ENCODE measurements at regions not wholly inside any gene's neighbourhood (a gene's known extent, or its start where the extent isn't known, plus 50 kb on each side); places are given as distances from the start of the nearest gene placed in this dataset.

DNA sequence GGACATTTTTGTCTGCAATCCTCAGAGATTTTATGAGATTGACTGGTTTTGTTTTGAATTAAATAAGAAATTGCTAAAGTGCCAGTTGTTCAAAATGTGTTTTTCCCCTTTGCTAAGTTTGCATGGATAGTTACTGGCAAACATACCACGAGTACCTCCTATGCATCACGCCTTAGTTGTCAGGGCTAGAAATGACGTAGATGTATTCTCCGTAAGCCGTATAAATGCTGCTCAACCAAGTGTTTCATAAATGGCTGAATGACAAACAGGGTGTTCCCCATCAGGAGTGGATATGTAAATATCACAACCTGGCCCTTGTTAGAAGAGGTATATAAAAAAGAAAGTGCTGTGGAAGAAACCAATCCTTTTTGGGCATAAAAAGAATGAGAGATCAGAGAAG, 341.1 kb upstream of the ZFP64 start:
- H3K27me3 Mint-ChIP-seq (ENCODE audit: insufficient read depth, unreplicated experiment) = peaks cover 5% of the 10 kb centered on the region
- Histone ChIP-seq H3K9me3 (peaks cover 5% of the 10 kb centered on the region), H3K4me1 (no peaks in the 10 kb centered on the region), H3K36me3 (ENCODE audit: control insufficient read depth, insufficient read depth, low read length) (no peaks in the 10 kb centered on the region), H3K27me3 (replicated peaks; ENCODE audit: control insufficient read depth, insufficient read depth, low read length) (no peaks in the 10 kb centered on the region; the same call in 1 of the 2 replicates), H3K4me3 (ENCODE audit: low read depth, low read length) (no peak overlapping the region)
- POLR2A ChIA-PET = no interaction called here
- TF ChIP-seq, protein P1, sequence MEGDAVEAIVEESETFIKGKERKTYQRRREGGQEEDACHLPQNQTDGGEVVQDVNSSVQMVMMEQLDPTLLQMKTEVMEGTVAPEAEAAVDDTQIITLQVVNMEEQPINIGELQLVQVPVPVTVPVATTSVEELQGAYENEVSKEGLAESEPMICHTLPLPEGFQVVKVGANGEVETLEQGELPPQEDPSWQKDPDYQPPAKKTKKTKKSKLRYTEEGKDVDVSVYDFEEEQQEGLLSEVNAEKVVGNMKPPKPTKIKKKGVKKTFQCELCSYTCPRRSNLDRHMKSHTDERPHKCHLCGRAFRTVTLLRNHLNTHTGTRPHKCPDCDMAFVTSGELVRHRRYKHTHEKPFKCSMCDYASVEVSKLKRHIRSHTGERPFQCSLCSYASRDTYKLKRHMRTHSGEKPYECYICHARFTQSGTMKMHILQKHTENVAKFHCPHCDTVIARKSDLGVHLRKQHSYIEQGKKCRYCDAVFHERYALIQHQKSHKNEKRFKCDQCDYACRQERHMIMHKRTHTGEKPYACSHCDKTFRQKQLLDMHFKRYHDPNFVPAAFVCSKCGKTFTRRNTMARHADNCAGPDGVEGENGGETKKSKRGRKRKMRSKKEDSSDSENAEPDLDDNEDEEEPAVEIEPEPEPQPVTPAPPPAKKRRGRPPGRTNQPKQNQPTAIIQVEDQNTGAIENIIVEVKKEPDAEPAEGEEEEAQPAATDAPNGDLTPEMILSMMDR (IDR thresholded peaks at IDR 0.05; ENCODE audit: insufficient read depth in 1 of 2, low read depth in 1 of 2, low read length in 1 of 2, severe bottlenecking in 1 of 2, unreplicated experiment in 1 of 2) = no peak
- CTCF ChIA-PET = no interaction called here
- H3K4me1 Mint-ChIP-seq (ENCODE audit: low read depth, unreplicated experiment) = no peaks in the 10 kb centered on the region
- H3K36me3 Mint-ChIP-seq (ENCODE audit: insufficient read depth, unreplicated experiment) = no peaks in the 10 kb centered on the region
- DNase-seq = no peak
- intact Hi-C loops (cut with micrococcal nuclease; ENCODE audit: unreplicated experiment) = no loop called here
- H3K9me3 Mint-ChIP-seq (ENCODE audit: unreplicated experiment) = peaks cover 11% of the 10 kb centered on the region
- no peak overlapping the region for H3K27ac Mint-ChIP-seq (ENCODE audit: unreplicated experiment)
- no TSS peak for BruUV-seq (replicated peaks)
- no peak overlapping the region for H3K4me3 Mint-ChIP-seq (ENCODE audit: unreplicated experiment)

DNA sequence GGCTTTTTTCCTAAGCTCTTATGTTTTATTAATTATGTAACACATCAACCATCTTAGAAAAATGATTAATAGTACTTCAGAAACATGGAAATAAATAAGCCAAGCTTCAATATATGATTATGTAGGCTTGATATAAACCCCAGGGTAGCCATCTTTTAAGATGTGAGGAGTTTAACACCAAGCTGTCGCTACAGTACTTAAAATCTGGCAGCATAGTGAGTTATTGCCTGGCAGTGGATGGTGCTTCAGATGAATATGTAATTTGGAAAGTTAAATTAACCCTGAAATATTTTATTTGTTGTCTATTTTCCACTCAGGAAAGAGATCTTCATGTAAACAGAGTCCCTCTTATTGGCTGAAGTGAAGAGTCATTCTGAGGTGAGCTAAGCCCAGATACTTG, 339.0 kb upstream of the ZFP64 start:
- Mint-ChIP-seq H3K27me3 (ENCODE audit: insufficient read depth, unreplicated experiment) (peaks cover 4% of the 10 kb centered on the region), H3K27ac (ENCODE audit: unreplicated experiment) (no peak overlapping the region), H3K9me3 (ENCODE audit: unreplicated experiment) (peaks cover 11% of the 10 kb centered on the region), H3K36me3 (ENCODE audit: insufficient read depth, unreplicated experiment) (no peaks in the 10 kb centered on the region), H3K4me1 (ENCODE audit: low read depth, unreplicated experiment) (no peaks in the 10 kb centered on the region), H3K4me3 (ENCODE audit: unreplicated experiment) (no peak overlapping the region)
- DNase-seq = no peak
- TF ChIP-seq, protein P1 (IDR thresholded peaks at IDR 0.05; ENCODE audit: insufficient read depth in 1 of 2, low read depth in 1 of 2, low read length in 1 of 2, severe bottlenecking in 1 of 2, unreplicated experiment in 1 of 2) = no peak
- no peaks in the 10 kb centered on the region for H3K36me3 ChIP-seq (ENCODE audit: control insufficient read depth, insufficient read depth, low read length)
- peaks cover 5% of the 10 kb centered on the region for H3K9me3 ChIP-seq
- H3K4me1 ChIP-seq = no peaks in the 10 kb centered on the region
- H3K27me3 ChIP-seq (replicated peaks; ENCODE audit: control insufficient read depth, insufficient read depth, low read length) = no peaks in the 10 kb centered on the region
- ChIA-PET POLR2A (no interaction called here), CTCF (no interaction called here)
- no peak overlapping the region for H3K4me3 ChIP-seq (ENCODE audit: low read depth, low read length)
- no TSS peak for BruUV-seq (replicated peaks)
- intact Hi-C loops (cut with micrococcal nuclease; ENCODE audit: unreplicated experiment) = no loop called here

DNA sequence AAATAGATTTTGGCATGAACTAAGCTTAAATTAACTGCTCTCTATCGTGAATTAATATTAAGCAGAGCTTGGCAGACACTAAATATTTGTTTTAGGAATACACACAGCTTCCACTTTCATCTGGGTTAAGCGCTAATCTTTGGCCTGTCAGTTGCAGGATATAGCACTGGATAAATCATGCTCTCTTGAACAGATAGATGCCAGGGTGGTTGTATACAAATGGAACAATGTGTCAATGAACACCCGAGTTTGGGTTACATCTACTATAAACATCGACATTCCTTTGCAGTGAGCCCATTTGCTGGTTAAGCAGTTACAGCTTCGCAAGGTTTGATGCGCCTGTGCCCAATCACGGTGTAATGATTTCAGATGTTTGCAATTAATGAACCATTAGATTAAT, 338.2 kb upstream of the ZFP64 start:
- H3K9me3 Mint-ChIP-seq (ENCODE audit: unreplicated experiment) = peaks cover 11% of the 10 kb centered on the region
- H3K4me1 Mint-ChIP-seq (ENCODE audit: low read depth, unreplicated experiment) = no peaks in the 10 kb centered on the region
- DNase-seq = no peak
- intact Hi-C loops (cut with micrococcal nuclease; ENCODE audit: unreplicated experiment) = no loop called here
- no peaks in the 10 kb centered on the region for H3K4me1 ChIP-seq
- no peak overlapping the region for H3K27ac Mint-ChIP-seq (ENCODE audit: unreplicated experiment)
- POLR2A ChIA-PET = interaction anchor here (0.6 kb wide), 1 partner anchor 36 kb away, joined by 3 read pairs; no protein-coding TSS in a partner anchor
- no peaks in the 10 kb centered on the region for H3K36me3 Mint-ChIP-seq (ENCODE audit: insufficient read depth, unreplicated experiment)
- CTCF ChIA-PET = interaction anchor here (1.1 kb wide), 1 partner anchor 401 kb away, joined by 3 read pairs; no protein-coding TSS in a partner anchor
- TF ChIP-seq, protein P1 (IDR thresholded peaks at IDR 0.05; ENCODE audit: insufficient read depth in 1 of 2, low read depth in 1 of 2, low read length in 1 of 2, severe bottlenecking in 1 of 2, unreplicated experiment in 1 of 2) = no peak
- no peak overlapping the region for H3K4me3 ChIP-seq (ENCODE audit: low read depth, low read length)
- H3K4me3 Mint-ChIP-seq (ENCODE audit: unreplicated experiment) = no peak overlapping the region
- H3K9me3 ChIP-seq = peaks cover 5% of the 10 kb centered on the region
- BruUV-seq (replicated peaks) = no TSS peak
- no peaks in the 10 kb centered on the region for H3K36me3 ChIP-seq (ENCODE audit: control insufficient read depth, insufficient read depth, low read length)
- H3K27me3 Mint-ChIP-seq (ENCODE audit: insufficient read depth, unreplicated experiment) = peaks cover 5% of the 10 kb centered on the region
- H3K27me3 ChIP-seq (replicated peaks; ENCODE audit: control insufficient read depth, insufficient read depth, low read length) = no peaks in the 10 kb centered on the region
